HL-60 (cell line): ENCODE measurements at regions not wholly inside any gene's neighbourhood (a gene's known extent, or its start where the extent isn't known, plus 50 kb on each side); places are given as distances from the start of the nearest gene placed in this dataset.

Source experiments
- CTCF ChIP-seq: IDR thresholded peaks from one replicate; pipeline ENCODE4 v1.5.1; 2011; ENCODE audit warnings: low read length, control low read depth, inconsistent platforms; ENCODE audit not compliant: insufficient read depth
- GABPA ChIP-seq: IDR thresholded peaks from 2 replicates; pipeline ENCODE4 v1.6.1; 2012; ENCODE audit warnings: low read depth
- POLR2AphosphoS5 ChIP-seq: IDR thresholded peaks from 2 replicates; pipeline ENCODE4 v1.6.1; 2012; ENCODE audit warnings: low read depth
- SPI1 ChIP-seq: IDR thresholded peaks from 2 replicates; pipeline ENCODE4 v1.6.1; 2012; ENCODE audit warnings: low read depth, mild to moderate bottlenecking, borderline replicate concordance
- TF ChIP-seq, protein P1 (sequence below): IDR thresholded peaks from 2 replicates; pipeline ENCODE4 v1.6.1; 2012; ENCODE audit warnings: low read depth; ENCODE audit not compliant: insufficient replicate concordance

DNA sequence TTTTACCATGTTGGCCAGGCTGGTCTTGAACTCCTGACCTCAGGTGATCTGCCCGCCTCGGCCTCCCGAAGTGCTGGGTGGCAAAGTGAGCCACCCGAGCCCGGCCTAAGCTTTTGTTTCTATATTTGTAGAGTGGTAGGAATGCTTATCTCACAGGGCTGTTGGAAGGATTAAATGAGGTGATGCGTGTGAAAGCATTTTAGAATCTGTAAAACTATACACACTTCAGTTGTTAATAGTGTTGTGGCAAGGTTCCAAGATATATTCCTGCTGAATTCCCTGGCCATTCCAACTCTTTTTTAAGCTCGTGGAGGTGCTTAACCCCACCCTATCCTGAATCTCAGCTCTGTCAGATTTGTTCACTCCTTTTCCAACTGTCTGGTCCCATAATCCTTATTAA lies 89.9 kb upstream of the AKIRIN2 start:
- TF ChIP-seq CTCF (no peak), POLR2AphosphoS5 (no peak), SPI1 (no peak), GABPA (no peak)
- TF ChIP-seq, protein P1, sequence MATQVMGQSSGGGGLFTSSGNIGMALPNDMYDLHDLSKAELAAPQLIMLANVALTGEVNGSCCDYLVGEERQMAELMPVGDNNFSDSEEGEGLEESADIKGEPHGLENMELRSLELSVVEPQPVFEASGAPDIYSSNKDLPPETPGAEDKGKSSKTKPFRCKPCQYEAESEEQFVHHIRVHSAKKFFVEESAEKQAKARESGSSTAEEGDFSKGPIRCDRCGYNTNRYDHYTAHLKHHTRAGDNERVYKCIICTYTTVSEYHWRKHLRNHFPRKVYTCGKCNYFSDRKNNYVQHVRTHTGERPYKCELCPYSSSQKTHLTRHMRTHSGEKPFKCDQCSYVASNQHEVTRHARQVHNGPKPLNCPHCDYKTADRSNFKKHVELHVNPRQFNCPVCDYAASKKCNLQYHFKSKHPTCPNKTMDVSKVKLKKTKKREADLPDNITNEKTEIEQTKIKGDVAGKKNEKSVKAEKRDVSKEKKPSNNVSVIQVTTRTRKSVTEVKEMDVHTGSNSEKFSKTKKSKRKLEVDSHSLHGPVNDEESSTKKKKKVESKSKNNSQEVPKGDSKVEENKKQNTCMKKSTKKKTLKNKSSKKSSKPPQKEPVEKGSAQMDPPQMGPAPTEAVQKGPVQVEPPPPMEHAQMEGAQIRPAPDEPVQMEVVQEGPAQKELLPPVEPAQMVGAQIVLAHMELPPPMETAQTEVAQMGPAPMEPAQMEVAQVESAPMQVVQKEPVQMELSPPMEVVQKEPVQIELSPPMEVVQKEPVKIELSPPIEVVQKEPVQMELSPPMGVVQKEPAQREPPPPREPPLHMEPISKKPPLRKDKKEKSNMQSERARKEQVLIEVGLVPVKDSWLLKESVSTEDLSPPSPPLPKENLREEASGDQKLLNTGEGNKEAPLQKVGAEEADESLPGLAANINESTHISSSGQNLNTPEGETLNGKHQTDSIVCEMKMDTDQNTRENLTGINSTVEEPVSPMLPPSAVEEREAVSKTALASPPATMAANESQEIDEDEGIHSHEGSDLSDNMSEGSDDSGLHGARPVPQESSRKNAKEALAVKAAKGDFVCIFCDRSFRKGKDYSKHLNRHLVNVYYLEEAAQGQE = no peak
